DMS153 treated with DMSO at 0.1 percent for 48 hours (cell line): ENCODE measurements at regions not wholly inside any gene's neighbourhood (a gene's known extent, or its start where the extent isn't known, plus 50 kb on each side); places are given as distances from the start of the nearest gene placed in this dataset.
"Not testable (repeated sequence)": the region's sequence is repeated elsewhere in the genome, so short reads cannot be mapped to it uniquely, and the experiment has no call there.

Source experiments
- DNase-seq: peaks from one replicate; lab custom pipeline; 2025; ENCODE audit not compliant: unreplicated experiment; lab: John Stamatoyannopoulos, UW

DNA sequence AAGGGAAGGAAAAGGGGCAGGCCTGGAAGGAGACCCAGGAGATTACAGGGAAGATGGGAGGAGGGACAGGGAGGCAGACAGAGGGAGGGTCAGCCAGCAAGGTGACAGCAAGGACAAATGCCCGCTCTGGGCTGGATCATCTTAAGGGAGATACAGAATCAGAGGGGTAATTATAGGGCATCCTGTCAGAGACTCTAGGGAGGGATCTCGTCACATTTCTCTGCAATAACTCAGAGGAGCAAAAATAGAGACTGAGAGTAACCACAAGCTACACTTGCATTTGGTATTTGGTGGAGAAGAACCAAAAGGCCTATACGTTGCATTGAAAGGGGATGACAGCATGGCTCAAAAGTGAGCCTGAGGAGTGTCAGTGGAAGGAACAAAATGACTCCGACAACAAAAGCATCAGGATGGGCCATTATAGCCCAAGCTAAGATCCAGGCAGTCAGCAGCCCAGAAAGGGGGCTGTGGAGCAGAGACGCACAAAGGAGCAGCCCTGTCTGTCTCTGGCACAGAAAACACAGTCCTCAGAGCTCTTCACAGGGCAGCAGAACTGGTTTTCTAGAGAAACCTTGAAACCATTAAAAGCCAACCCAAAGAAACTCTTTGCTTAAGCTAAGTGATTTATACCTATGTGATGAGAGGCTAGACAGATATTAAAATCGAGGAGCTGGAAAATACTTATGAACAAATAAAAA, 430.2 kb upstream of the VSTM2A start:
- DNase-seq = no peak

DNA sequence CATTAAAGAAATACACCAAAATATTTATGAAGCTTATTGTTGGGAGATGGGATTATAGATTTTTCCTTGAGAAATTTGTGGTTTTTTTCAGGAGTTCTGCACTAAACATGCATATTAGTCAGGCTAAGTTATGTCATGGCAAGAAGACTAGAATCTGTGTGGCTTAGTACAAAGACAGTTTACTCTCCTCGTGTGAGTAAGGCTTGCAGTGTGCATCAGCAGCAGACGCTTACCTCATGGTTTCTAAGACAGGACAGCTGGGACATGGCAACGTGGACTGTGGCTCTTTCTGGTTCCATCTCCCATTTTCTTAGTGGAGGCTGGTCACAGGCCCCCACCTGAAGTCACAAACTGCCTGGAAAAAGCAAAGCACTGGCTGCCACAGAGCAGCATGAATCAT, 429.6 kb upstream of the VSTM2A start:
- no peak for DNase-seq

DNA sequence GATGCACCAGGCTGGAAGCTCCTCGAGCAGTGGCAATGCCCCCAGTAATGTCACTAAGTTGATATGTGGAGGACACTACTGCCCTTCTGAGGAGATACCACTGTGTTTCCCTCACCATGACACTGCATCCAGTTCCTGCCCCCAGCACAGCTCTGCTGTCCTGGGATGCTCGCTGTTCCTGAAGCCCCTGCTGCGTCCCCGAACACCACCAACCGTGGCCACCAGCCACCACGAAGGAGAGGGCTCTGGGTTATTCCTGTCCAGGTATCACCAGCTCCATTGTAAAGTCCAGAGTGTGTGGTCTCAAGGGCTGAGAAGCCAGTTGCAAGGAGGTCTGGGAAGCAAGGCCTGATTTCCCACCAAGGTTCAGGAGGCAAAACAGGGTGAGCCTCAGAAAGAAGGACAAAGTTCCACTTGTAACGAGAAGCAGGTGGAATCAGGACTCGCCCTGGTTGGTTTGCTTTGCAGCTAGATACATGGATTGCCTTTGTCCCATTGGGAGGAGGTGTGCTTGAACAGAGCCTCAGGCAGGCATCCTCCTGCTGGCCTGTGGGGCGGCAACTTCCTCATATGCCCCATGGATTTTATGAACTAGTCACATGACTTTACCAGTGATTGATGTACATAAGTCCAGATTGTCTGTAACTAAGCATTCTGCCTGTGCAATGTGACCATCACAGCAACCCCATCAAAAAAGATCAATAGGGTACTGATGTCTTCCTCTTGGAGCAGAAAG, 427.0 kb upstream of the VSTM2A start:
- DNase-seq = no peak

- no peak for DNase-seq
These were observed 425.2 kb upstream of the VSTM2A start for GRCh38 chr7:54116956-54117355.

GRCh38 chr7:54129035-54129434, 413.1 kb upstream of the VSTM2A start:
- no peak for DNase-seq

DNA sequence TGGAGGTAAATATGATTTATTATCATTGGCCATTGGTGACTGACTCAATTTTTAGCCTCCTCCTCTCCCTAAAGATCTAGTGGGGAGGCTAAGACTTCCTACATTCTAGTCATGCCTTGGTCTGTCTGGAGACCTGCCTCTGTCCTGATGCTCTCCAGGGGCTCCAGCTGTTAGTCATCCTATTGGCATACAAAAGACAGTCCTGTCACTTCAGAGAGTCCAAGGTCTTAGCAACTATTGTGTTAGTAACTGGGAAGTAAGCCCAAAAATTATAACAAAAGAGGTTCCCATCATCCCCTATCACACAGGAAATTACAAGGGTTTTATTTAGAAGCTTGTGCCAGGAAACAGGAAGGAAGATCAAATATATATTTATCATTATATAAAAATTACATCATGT, 400.6 kb upstream of the VSTM2A start:
- no peak for DNase-seq

GRCh38 chr7:54145716-54146115, 396.5 kb upstream of the VSTM2A start:
- no peak for DNase-seq

DNA sequence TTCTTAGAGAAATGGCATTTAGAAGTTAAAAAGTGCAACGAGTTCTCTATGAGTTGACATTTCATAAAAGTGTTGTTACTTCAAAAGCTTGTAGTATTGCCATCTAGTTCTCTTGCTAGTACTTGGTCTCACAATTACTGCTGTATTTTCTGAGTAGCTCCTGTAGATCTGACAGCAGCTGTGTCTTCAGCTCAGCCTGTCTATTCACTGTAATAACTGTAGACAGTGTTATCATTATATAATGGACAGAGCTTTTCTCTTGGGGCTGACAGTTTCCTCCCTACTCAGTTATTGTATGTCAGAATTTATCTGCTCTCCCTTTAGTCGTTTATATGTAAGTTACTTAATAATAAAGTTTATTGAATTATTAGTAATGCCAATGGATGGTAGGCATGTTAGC, 388.7 kb upstream of the VSTM2A start:
- DNase-seq = no peak

DNA sequence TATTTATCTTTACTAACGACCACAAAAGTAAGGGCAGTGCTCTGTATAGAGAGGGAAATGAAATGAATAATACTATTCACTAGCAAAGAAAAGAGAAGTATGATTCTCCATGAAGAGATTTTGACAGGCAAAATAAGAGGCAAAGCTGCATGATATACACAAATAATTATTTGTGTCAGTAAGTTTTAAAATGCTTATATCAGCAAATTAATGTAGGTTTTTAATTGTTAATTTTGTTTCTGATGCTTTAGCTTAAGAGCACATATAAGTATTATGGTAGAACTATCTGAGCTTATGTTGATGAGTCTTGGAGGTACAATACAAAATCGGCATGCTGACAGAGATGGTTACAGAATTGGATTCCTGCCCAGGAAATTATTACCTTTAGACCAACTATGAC, 383.1 kb upstream of the VSTM2A start:
- DNase-seq = no peak

- DNase-seq = no peak
These were observed 380.6 kb upstream of the VSTM2A start for GRCh38 chr7:54161621-54162020.

DNA sequence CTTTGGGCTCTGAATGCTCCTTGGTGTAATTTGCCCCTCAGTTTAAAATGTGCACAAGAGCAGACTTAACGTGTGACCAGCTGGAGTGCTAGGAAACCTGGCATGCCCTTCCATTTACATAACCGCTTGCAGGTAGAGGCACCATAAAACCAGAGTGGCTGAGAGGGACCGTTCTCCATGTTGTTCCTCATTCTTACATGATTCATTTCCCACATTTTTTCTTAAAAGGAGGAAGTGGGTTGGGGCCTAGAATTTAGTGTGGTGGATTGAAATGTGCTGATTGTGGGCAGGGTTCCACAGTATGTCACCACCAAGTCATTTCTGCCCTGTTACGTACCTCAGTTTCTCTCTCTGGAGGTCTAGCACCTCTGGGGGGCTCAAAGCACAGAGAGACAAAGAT, 375.8 kb upstream of the VSTM2A start:
- DNase-seq = no peak

DNA sequence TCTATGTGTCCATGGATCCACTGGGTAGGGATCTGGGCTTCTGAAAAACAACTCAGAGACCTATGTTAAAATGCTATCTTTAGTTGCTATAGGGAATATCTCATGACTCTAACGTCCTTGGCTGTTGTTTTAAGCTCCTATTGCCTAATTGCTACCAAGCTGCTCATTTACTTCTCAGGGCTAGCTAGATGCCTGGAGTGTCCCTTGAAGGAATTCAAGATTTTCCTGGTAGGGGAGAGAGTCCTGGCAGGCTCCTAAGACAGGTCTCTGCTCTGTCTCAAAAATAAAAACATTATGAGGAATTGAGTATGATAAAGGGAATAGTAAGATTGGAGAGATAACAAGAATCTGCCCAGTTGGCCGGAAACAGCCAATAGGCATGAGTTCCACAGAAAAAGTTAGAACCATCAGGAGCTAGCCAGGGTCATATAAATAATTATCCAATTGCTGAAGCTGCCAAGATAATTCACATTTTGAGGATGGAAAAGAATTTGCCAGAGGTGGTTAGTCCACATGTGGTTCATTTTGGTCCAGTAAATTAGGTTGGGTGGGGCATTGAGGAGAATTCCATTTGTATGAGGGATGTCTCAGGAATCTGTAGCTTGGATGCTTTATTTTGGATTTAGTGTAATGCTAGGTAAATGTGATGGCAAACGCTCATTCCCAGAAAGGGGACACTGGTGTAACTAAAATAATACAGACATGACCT, 362.7 kb upstream of the VSTM2A start:
- no peak for DNase-seq

- no peak for DNase-seq
These were observed 361.4 kb upstream of the VSTM2A start for GRCh38 chr7:54180796-54181195.

- DNase-seq = no peak
These were observed 359.1 kb upstream of the VSTM2A start for GRCh38 chr7:54183055-54183454.

- DNase-seq = no peak
These were observed 355.8 kb upstream of the VSTM2A start for GRCh38 chr7:54186336-54186735.

DNA sequence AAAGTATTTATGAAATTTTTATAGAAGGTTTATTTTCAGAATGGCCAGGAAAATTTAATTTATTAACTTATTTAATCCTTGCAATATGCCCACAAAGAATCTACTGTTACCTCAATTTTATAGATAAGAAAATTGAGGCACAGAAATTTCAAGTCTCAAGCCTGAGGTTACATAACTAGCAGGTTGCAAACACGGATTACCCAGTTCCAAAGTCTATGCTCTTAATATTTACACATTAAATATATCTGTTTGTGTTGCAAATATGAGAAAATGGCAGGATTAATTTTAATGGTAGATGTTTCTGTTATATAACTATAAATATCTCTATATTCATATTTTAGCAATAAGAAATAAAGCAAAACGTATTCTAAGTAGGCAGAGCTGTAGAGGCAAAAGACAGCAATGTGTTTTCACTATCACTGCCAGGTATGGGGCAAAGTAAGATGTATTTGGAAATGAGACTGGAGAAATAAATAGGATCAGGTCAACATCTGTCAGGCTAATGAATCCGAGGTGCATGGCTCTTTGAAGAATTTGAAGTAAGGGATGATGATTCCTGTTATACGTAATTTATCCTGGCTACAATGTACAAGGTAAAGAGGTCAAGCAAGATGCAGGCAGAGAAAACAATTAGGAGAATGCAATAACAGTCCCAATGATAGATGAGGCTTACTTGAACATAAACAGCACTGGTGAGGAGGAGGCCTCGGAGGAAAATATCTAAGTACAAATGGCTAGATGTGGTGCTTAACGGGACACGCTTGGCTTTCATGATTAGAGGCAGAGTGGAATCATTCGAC, 354.1 kb upstream of the VSTM2A start:
- no peak for DNase-seq

DNA sequence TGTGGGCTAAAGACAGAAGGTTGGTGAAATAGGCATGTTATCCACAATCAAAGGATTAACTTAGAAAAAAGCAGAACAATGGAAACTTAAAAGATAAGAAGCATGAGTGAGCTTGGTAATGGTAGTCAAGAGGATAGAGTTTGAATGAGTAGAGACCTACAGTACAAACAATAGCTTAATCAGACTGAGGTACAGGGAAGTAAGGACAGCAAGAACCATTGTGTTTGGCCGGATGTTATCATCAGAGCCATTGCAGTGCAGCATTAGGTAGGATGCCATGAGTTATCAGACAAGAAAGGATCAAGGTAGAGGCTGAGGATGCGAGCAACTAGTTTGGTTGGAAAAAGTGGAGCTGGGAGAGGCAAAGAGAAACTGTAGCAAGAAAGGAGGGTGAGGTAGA, 353.3 kb upstream of the VSTM2A start:
- no peak for DNase-seq

- no peak for DNase-seq
These were observed 352.8 kb upstream of the VSTM2A start for GRCh38 chr7:54189330-54189729.

DNA sequence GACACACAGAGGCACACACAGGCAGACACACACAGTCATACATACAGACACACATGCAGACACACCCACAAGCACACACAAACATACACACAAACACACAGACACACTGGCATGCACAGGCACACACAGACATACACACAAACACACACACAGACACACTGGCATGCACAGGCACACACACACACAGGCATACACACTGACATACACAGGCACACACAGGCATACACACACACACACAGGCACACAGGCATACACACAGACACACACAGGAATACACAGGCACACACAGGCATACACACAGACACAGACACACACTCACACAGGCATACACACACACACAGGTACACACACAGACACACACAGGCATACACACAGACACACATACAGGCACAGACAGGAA, 340.7 kb upstream of the VSTM2A start:
- no peak for DNase-seq

GRCh38 chr7:54215424-54215823, 326.8 kb upstream of the VSTM2A start:
- no peak for DNase-seq

DNA sequence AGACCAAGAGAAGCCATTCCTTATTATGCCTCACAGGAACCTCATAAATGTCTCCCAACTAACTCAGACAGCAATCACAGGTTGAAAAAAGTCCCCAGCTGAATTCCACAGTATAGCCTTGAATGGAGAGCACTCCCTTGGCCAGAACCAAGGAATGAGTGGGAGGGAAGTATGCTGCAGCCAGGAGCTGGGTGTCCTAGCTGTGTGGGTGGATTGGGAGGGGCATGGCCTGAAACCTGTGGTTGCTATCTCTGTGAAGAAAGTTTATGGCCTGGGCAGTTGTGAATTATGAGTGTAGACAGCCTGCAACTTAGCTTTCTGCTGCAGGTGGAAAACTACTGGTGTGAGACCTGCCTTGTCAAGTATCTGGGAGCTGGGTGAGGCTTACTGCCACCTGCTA, 316.1 kb upstream of the VSTM2A start:
- DNase-seq = not testable (repeated sequence)
